ENCODE measurements at regions not wholly inside any gene's neighbourhood (a gene's known extent, or its start where the extent isn't known, plus 50 kb on each side); places are given as distances from the start of the nearest gene placed in this dataset.

- no peak for TF ChIP-seq CTCF (IDR thresholded peaks at IDR 0.05)
- no peak for TF ChIP-seq POLR2A (IDR thresholded peaks at IDR 0.05)
Measured at GRCh38 chr5:6899221-6899620, 186.0 kb downstream of the TENT4A start.
